RWPE1 (cell line): ENCODE measurements at regions not wholly inside any gene's neighbourhood (a gene's known extent, or its start where the extent isn't known, plus 50 kb on each side); places are given as distances from the start of the nearest gene placed in this dataset.

ENCODE experiments used
- CTCF ChIA-PET: fragments of 350-600 bp; sonication (Branson Sonifier 250); formaldehyde crosslinking; extraction: SDS; loops from one replicate; lab custom pipeline; 2021; lab: Yijun Ruan, JAX
- POLR2A ChIA-PET: fragments of 400-600 bp; formaldehyde crosslinking; extraction: SDS; loops from one replicate; lab custom pipeline; 2020; ENCODE audit warnings: antibody characterized with exemption; ENCODE audit not compliant: low non-redundant PET; lab: Yijun Ruan, JAX
- DNase-seq: peaks from one replicate; pipeline ENCODE4 v3.0.0; 2012; ENCODE audit warnings: low spot score
- H3K27ac ChIP-seq: fragments of 450-650 bp; 2 replicates; pipeline ENCODE4 v1.5.1; 2017
- TF ChIP-seq, protein P1 (sequence below): fragments of 450-650 bp; conservative IDR thresholded peaks from 2 replicates; pipeline ENCODE4 v1.5.1; 2017; ENCODE audit warnings: low read depth, mild to moderate bottlenecking

DNA sequence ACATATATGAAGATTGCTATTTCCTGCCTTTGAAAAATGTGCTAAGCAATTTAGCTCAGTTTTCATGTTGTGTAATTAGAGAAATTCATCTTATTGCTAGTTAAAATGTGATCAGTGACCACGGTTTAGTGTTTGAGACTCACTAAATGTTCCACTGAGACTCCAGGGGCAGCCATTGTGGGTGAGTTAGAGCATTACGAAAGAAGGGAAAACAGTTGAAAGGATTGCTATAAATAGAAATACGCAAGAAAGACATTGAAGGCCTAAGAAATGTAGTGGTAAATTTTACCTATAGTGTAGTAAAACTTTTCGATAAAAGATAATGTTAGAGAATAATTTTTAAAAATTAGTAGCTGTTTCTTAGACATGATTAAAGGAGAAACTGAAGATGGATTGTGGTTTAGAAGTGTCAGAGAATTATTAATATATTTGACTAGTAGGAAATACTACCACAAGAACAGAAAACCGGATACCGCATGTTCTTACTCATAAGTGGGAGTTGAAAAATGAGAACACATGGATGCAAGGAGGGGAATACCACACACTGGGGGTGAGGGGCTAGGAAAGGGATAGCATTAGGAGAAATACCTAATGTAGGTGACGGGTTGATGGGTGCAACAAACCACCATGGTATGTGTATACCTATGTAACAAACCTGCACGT lies 394.5 kb downstream of the SEMA3D start:
- CTCF ChIA-PET: interaction anchor here (0.7 kb wide), 1 partner anchor 851 kb away, joined by 5 read pairs; no protein-coding TSS in a partner anchor
- TF ChIP-seq, protein P1, sequence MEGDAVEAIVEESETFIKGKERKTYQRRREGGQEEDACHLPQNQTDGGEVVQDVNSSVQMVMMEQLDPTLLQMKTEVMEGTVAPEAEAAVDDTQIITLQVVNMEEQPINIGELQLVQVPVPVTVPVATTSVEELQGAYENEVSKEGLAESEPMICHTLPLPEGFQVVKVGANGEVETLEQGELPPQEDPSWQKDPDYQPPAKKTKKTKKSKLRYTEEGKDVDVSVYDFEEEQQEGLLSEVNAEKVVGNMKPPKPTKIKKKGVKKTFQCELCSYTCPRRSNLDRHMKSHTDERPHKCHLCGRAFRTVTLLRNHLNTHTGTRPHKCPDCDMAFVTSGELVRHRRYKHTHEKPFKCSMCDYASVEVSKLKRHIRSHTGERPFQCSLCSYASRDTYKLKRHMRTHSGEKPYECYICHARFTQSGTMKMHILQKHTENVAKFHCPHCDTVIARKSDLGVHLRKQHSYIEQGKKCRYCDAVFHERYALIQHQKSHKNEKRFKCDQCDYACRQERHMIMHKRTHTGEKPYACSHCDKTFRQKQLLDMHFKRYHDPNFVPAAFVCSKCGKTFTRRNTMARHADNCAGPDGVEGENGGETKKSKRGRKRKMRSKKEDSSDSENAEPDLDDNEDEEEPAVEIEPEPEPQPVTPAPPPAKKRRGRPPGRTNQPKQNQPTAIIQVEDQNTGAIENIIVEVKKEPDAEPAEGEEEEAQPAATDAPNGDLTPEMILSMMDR: no peak
- no peak for DNase-seq
- POLR2A ChIA-PET: no interaction called here
- H3K27ac ChIP-seq: no peak overlapping the region

DNA sequence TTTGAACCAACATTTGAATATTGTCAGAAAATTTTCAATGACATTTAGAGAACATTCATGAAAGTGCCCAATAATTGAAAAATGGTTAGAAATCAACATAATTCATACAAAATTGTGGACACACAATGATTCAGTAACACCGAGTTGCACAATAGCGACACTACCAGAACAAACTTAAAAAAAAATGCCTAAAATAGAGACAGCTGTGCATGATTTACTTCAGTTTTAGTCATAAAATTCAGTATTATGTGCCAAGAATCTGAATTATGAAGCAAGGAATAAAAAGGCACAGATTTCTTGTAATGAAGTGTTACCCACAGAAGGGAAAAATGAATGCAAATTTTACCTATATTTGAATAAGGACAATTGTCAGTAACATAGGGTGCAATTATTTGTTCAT lies 396.0 kb downstream of the SEMA3D start:
- no peak for DNase-seq
- POLR2A ChIA-PET: no interaction called here
- CTCF ChIA-PET: no interaction called here

DNA sequence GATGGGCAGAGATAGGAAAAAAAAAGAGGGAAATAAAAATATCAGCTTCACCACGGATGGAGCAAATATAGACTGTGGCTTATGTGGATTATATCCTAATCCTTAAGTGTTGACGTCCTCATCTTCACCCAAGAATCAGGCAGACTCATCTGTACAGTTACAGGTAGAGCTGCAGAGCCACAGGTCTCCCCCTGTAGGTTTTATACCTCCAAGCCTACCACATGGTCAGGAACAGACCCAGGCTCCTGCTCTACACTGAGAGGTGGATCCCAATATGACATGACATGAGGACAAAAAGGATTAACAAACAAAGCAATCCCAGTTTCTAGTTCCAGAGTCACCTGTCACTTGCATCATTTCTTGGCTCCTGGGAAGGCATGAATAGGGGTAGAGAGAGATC lies 400.8 kb downstream of the SEMA3D start:
- H3K27ac ChIP-seq: no peak overlapping the region
- TF ChIP-seq, protein P1: no peak
- no peak for DNase-seq
- CTCF ChIA-PET: interaction anchor here (0.6 kb wide), 1 partner anchor 233 kb away, joined by 4 read pairs; no protein-coding TSS in a partner anchor
- POLR2A ChIA-PET: no interaction called here

More for the DNA sequence above, 396.0 kb downstream of the SEMA3D start:
- no peak overlapping the region for H3K27ac ChIP-seq
- TF ChIP-seq, protein P1: no peak

DNA sequence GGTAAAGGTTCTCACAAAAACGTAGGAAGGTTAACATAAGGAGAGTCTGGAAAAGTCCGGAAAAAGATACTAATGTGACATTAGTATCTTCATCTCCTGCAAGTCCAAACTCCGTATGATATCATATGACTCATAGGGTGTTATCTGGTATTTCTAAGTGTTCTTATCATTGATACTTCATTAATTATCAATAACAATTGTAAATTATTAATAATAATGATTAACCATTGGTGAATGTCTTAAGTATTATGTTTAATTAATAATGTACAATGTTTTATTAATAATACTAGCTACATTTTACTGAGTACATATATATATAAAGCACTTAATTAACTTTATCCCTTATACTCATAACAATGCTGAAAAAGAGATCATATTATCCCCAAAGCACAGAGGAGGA lies 402.4 kb downstream of the SEMA3D start:
- TF ChIP-seq, protein P1: no peak
- ChIA-PET CTCF (no interaction called here), POLR2A (no interaction called here)

DNA sequence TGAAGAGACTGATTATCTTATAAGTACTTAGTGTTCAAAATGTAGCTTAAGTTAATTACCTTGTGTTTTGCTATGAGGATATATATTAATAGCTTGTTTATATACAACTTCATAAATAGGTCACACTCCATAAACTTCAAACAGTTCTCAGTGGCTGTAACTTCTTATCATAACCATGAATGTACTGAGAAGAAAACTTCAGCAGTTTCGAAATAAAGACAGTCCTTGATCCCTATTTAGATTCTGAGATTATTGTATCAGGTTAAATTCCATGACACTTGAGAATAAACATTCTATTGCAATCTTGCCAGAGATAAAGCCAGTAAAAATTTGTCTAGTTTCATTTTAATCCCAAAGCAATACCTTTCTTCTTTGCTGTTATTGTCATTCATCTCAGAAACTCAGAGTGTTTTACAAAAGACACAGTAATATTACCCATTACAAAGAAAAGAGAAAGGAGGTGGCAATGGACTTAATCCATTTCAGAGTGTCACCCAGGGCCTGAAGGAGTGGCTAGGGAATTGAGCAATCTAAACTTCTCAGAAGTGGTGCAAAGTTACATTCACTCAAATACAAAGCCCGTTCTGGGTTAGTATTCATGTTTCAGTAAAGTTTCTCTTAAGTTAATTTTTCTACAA lies 403.6 kb downstream of the SEMA3D start:
- no peak for DNase-seq
- ChIA-PET POLR2A (no interaction called here), CTCF (no interaction called here)
- H3K27ac ChIP-seq: no peak overlapping the region
- TF ChIP-seq, protein P1: no peak

More for the DNA sequence above, 402.4 kb downstream of the SEMA3D start:
- DNase-seq: no peak
- H3K27ac ChIP-seq: no peak overlapping the region

DNA sequence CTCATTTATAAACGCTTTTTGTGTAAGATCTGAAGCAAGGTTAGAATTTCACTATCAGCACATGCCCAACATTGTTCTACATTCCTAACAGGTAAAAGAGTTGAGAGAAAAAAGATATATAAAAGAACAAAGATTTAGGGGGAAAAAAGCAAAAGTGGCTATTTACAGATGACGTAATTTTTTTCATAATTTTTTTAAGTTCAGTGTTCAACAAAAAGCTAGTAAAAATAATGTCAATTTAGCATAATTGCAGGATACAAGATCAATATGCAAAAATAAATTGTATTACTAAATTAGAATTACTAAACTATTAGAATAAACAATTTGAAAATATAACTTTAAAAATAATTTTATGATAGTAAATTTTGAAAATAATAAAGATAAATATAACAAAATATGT lies 405.0 kb downstream of the SEMA3D start:
- TF ChIP-seq, protein P1: no peak
- CTCF ChIA-PET: no interaction called here
- no peak overlapping the region for H3K27ac ChIP-seq
- no peak for DNase-seq
- POLR2A ChIA-PET: no interaction called here
